ENCODE measurements at regions not wholly inside any gene's neighbourhood (a gene's known extent, or its start where the extent isn't known, plus 50 kb on each side); places are given as distances from the start of the nearest gene placed in this dataset.

GRCh38 chr2:199216253-199216652, 241.5 kb downstream of the SATB2 start:
- POLR2A ChIA-PET, result interaction anchor here (0.7 kb wide), 1 partner anchor 877 kb away, joined by 3 read pairs; no protein-coding TSS in a partner anchor
- TF ChIP-seq MEF2A (IDR thresholded peaks at IDR 0.05; ENCODE audit: control insufficient read depth, low read depth, low read length) (no peak), BDP1 (IDR thresholded peaks at IDR 0.05; ENCODE audit: insufficient read depth, insufficient read length) (no peak), ZNF668 (CRISPR knock-in tag; IDR thresholded peaks at IDR 0.05) (no peak), RBM34 (IDR thresholded peaks at IDR 0.05; ENCODE audit: borderline replicate concordance, insufficient read depth, low read length) (no peak), IFI16 (CRISPR knock-in tag; IDR thresholded peaks at IDR 0.05) (no peak), ZNF121 (CRISPR knock-in tag; conservative IDR thresholded peaks at IDR 0.05) (no peak), ELK3 (CRISPR knock-in tag; IDR thresholded peaks at IDR 0.05) (no peak), DPF2 (IDR thresholded peaks at IDR 0.05) (no peak), CHD1 (IDR thresholded peaks at IDR 0.05; ENCODE audit: low read length) (no peak), GATAD2B (IDR thresholded peaks at IDR 0.05; ENCODE audit: borderline replicate concordance) (no peak), E2F8 (IDR thresholded peaks at IDR 0.05; ENCODE audit: low read depth, partially characterized antibody) (no peak), ATF6 (CRISPR knock-in tag; IDR thresholded peaks at IDR 0.05) (no peak)

More at GRCh38 chr2:199216253-199216652, 241.5 kb downstream of the SATB2 start:
- in situ Hi-C loops (cut with MboI) (no loop called here), intact Hi-C loops (cut with micrococcal nuclease) (no loop called here)
- no peaks in the 10 kb centered on the region for H3K79me2 ChIP-seq (ENCODE audit: control insufficient read depth, insufficient read depth, low read length)
- DNase-seq (ENCODE audit: extremely low read depth in 1 of 4, low spot score in 3 of 4), result no peak
- H2AFZ ChIP-seq (ENCODE audit: low read depth, low read length), result no peak overlapping the region
- no peaks in the 10 kb centered on the region for H3K9me3 ChIP-seq (replicated peaks; ENCODE audit: control insufficient read depth, insufficient read depth, low read depth, low read length)
- H3K27ac ChIP-seq (ENCODE audit: extremely low read depth, low read depth, low read length), result no peak overlapping the region
- H3K9ac ChIP-seq (ENCODE audit: insufficient read depth in 1 of 2, low read depth in 2 of 2, low read length in 2 of 2), result no peak overlapping the region
- no peak for FAIRE-seq
- no peaks in the 10 kb centered on the region for H3K36me3 ChIP-seq (ENCODE audit: control insufficient read depth, insufficient read depth, low read length)
- no TSS peak for BruUV-seq (replicated peaks)
- no peaks in the 10 kb centered on the region for H3K27me3 ChIP-seq (ENCODE audit: control insufficient read depth in 2 of 2, insufficient read depth in 2 of 2, low read length in 2 of 2)
- no peak overlapping the region for H3K4me2 ChIP-seq (ENCODE audit: insufficient read depth, low read length)
- no peak overlapping the region for H3K4me3 ChIP-seq
- H3K9me1 ChIP-seq (ENCODE audit: control insufficient read depth, insufficient read depth, low read length), result no peaks in the 10 kb centered on the region
- 0% methylated on average over 3 of the region's 3 CpGs for WGBS (ENCODE audit: insufficient coverage, low coverage, missing lambda C conversion rate)
- no peak for ATAC-seq
- H3K4me1 ChIP-seq (replicated peaks in 1 of 2; ENCODE audit: control insufficient read depth in 2 of 2, insufficient read depth in 2 of 2, low read length in 2 of 2), result no peaks in the 10 kb centered on the region
- CTCF ChIA-PET (ENCODE audit: low intra/inter-chr PET ratio), result no interaction called here
- no peaks in the 10 kb centered on the region for H4K20me1 ChIP-seq (replicated peaks; ENCODE audit: control insufficient read depth, insufficient read depth, low read length)
